HepG2 (cell line): ENCODE measurements at regions not wholly inside any gene's neighbourhood (a gene's known extent, or its start where the extent isn't known, plus 50 kb on each side); places are given as distances from the start of the nearest gene placed in this dataset.

Experiments
- ATAC-seq: fragments of 200-7000 bp; cut with Tn5 transposase; 3 replicates; pipeline ENCODE4 v1.9.1; 2020; ENCODE audit warnings: mild to moderate bottlenecking, moderate library complexity
- BruUV-seq: library from RNA; stranded (reverse); fragments of 400-500 nt; replicated peaks from 2 replicates; lab custom pipeline; 2021; lab: Mats Ljungman, UMichigan
- CTCF ChIA-PET: fragments of 300-600 bp; formaldehyde crosslinking; extraction: SDS; loops from one replicate; lab custom pipeline; 2021; ENCODE audit warnings: low total read pairs, inconsistent platforms, low intra/inter-chr PET ratio; lab: Yijun Ruan, JAX
- POLR2A ChIA-PET: fragments of 350-600 bp; sonication (Branson Sonifier 250); formaldehyde crosslinking; loops from one replicate; lab custom pipeline; 2020; ENCODE audit warnings: antibody characterized with exemption, inconsistent platforms; lab: Yijun Ruan, JAX
- DNase-seq: peaks from one replicate; pipeline ENCODE4 v3.0.0-alpha.2; 2015; ENCODE audit warnings: low spot score
- FAIRE-seq: peaks from 3 replicates; lab custom pipeline; 2011; peaks lifted over from hg19 to GRCh38; lab: Jason Lieb, UNC
- H2AFZ ChIP-seq: one replicate; pipeline ENCODE4 v1.6.1; 2011; ENCODE audit warnings: low read length, inconsistent platforms
- H3K27ac ChIP-seq: fragments of 300-600 bp; 3 replicates; pipeline ENCODE4 v1.8.0; 2011; ENCODE audit warnings: mixed run types, mild to moderate bottlenecking, mixed read lengths, low read length, inconsistent platforms; ENCODE audit not compliant: insufficient read depth; ENCODE audit errors: extremely low read length
- H3K27me3 ChIP-seq, 2 experiments: fragments of 200-600 bp in 1 of 2; 2 replicates in 1 of 2; 3 replicates in 1 of 2; pipeline versions ENCODE4 v1.6.0 to v1.8.0; 2011; ENCODE audit warnings: low read length in 2 of 2, mild to moderate bottlenecking in 2 of 2, moderate library complexity in 2 of 2, inconsistent platforms in 1 of 2; ENCODE audit not compliant: insufficient read depth in 2 of 2, control insufficient read depth in 1 of 2
- H3K36me3 ChIP-seq, 2 experiments: fragments of 200-600 bp in 1 of 2; replicated peaks in 1 of 2; 2 replicates in 1 of 2; 3 replicates in 1 of 2; pipeline versions ENCODE4 v1.5.1 to v1.8.0; 2011; ENCODE audit warnings: low read length in 2 of 2, inconsistent platforms in 1 of 2; ENCODE audit not compliant: insufficient read depth in 2 of 2, control insufficient read depth in 1 of 2
- H3K4me1 ChIP-seq: 2 replicates; pipeline ENCODE4 v1.5.1; 2012; ENCODE audit warnings: low read length, inconsistent platforms; ENCODE audit not compliant: insufficient read depth
- H3K4me2 ChIP-seq: 2 replicates; pipeline ENCODE4 v1.6.0; 2011; ENCODE audit warnings: low read depth, low read length, inconsistent platforms
- H3K4me3 ChIP-seq, 3 experiments: fragments of 200-600 bp in 1 of 3; sonication (generic), shearing (Covaris generic) in 1 of 3; replicated peaks in 1 of 3; 2 replicates each; pipeline ENCODE4 v1.5.1; 2011 to 2016; ENCODE audit warnings: low read length in 3 of 3, inconsistent platforms in 2 of 3, low read depth in 2 of 3, mild to moderate bottlenecking in 2 of 3, control low read depth in 1 of 3, mixed read lengths in 1 of 3; ENCODE audit not compliant: insufficient read depth in 1 of 3
- H3K79me2 ChIP-seq: one replicate; pipeline ENCODE4 v1.6.1; 2011; ENCODE audit warnings: low read length, inconsistent platforms; ENCODE audit not compliant: insufficient read depth
- H3K9ac ChIP-seq: 2 replicates; pipeline ENCODE4 v1.6.0; 2011; ENCODE audit warnings: mild to moderate bottlenecking, low read depth, low read length, inconsistent platforms; ENCODE audit not compliant: insufficient read depth
- H3K9me3 ChIP-seq: 2 replicates; pipeline ENCODE4 v1.5.1; 2012; ENCODE audit warnings: mild to moderate bottlenecking, low read length
- H4K20me1 ChIP-seq: 2 replicates; pipeline ENCODE4 v1.6.0; 2011; ENCODE audit warnings: inconsistent platforms, mild to moderate bottlenecking, low read length, moderate library complexity; ENCODE audit not compliant: insufficient read depth
- HES4 ChIP-seq: sonication (generic); formaldehyde crosslinking; IDR thresholded peaks from 2 replicates; pipeline ENCODE4 v1.9.0; 2021; ENCODE audit warnings: mild to moderate bottlenecking, missing genetic modification reagents, borderline replicate concordance
- HMGA1 ChIP-seq: sonication (generic); formaldehyde crosslinking; conservative IDR thresholded peaks from 2 replicates; pipeline ENCODE4 v1.4.0; 2020; ENCODE audit warnings: missing genetic modification reagents
- MYNN ChIP-seq: sonication (generic); formaldehyde crosslinking; IDR thresholded peaks from 2 replicates; pipeline ENCODE4 v1.4.0; 2020; ENCODE audit warnings: mild to moderate bottlenecking, low read depth, missing genetic modification reagents
- REXO4 ChIP-seq: sonication (generic); formaldehyde crosslinking; IDR thresholded peaks from 2 replicates; pipeline ENCODE4 v1.8.0; 2022; ENCODE audit warnings: missing genetic modification reagents, mild to moderate bottlenecking, borderline replicate concordance
- SIX4 ChIP-seq: sonication (generic); formaldehyde crosslinking; IDR thresholded peaks from 2 replicates; pipeline ENCODE4 v1.4.0; 2020; ENCODE audit warnings: missing genetic modification reagents
- ZNF724P ChIP-seq: sonication (generic); formaldehyde crosslinking; IDR thresholded peaks from 2 replicates; pipeline ENCODE4 v1.8.0; 2022; ENCODE audit warnings: missing genetic modification reagents, borderline replicate concordance
- WGBS: methylation state at CpG from one replicate; pipeline ENCODE4 v1.1.6; 2017; ENCODE audit warnings: low lambda C conversion rate; 5-methylcytosine and 5-hydroxymethylcytosine counted together
- in situ Hi-C: cut with HindIII; loops from 2 replicates; pipeline ENCODE4 v1.10.0; 2017; ENCODE audit warnings: low pct_unique_long_range_greater_than_20kb; ENCODE audit not compliant: extremely low pct_ligation_motif_present
- intact Hi-C: fragments of 100-400 bp; cut with micrococcal nuclease; formaldehyde crosslinking; loops from one replicate; pipeline ENCODE4 v1.10.0; 2022; ENCODE audit not compliant: unreplicated experiment
- TF ChIP-seq, protein P1 (sequence below): sonication (generic); formaldehyde crosslinking; IDR thresholded peaks from 2 replicates; pipeline ENCODE4 v1.5.0; 2020; ENCODE audit warnings: mild to moderate bottlenecking, missing genetic modification reagents
- TF ChIP-seq, protein P2 (sequence below): fragments of 450-650 bp; IDR thresholded peaks from 2 replicates; pipeline ENCODE4 v1.6.1; 2017; ENCODE audit warnings: mild to moderate bottlenecking
- TF ChIP-seq, protein P3 (sequence below): sonication (generic); formaldehyde crosslinking; IDR thresholded peaks from 2 replicates; pipeline ENCODE4 v1.8.0; 2022; ENCODE audit warnings: missing genetic modification reagents, mild to moderate bottlenecking, borderline replicate concordance
- TF ChIP-seq, protein P4 (sequence below): sonication (generic); formaldehyde crosslinking; IDR thresholded peaks from 2 replicates; pipeline ENCODE4 v1.4.0; 2020; ENCODE audit warnings: mild to moderate bottlenecking, missing genetic modification reagents, borderline replicate concordance

DNA sequence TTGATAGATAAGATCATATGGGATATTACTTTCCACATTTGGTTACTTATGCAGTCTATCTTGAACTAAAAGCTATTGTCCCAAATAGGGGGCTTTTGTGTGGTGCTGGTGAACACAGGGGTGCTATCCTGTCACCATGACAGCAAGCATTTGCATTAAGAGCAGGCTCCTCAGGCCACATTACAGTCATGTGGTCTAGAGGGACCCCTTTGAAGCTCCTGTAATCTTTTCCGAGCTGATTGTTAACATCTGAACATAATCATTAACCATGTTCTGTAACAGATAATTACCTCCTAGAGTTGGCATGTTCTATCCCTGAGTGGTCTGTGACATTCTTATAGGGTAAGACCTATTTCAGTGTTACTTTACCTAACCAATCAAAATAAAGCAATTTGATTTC lies 178.8 kb downstream of the KTN1 start (continued):
- TF ChIP-seq, protein P1, sequence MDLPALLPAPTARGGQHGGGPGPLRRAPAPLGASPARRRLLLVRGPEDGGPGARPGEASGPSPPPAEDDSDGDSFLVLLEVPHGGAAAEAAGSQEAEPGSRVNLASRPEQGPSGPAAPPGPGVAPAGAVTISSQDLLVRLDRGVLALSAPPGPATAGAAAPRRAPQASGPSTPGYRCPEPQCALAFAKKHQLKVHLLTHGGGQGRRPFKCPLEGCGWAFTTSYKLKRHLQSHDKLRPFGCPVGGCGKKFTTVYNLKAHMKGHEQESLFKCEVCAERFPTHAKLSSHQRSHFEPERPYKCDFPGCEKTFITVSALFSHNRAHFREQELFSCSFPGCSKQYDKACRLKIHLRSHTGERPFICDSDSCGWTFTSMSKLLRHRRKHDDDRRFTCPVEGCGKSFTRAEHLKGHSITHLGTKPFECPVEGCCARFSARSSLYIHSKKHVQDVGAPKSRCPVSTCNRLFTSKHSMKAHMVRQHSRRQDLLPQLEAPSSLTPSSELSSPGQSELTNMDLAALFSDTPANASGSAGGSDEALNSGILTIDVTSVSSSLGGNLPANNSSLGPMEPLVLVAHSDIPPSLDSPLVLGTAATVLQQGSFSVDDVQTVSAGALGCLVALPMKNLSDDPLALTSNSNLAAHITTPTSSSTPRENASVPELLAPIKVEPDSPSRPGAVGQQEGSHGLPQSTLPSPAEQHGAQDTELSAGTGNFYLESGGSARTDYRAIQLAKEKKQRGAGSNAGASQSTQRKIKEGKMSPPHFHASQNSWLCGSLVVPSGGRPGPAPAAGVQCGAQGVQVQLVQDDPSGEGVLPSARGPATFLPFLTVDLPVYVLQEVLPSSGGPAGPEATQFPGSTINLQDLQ (CRISPR knock-in tag): no peak

DNA sequence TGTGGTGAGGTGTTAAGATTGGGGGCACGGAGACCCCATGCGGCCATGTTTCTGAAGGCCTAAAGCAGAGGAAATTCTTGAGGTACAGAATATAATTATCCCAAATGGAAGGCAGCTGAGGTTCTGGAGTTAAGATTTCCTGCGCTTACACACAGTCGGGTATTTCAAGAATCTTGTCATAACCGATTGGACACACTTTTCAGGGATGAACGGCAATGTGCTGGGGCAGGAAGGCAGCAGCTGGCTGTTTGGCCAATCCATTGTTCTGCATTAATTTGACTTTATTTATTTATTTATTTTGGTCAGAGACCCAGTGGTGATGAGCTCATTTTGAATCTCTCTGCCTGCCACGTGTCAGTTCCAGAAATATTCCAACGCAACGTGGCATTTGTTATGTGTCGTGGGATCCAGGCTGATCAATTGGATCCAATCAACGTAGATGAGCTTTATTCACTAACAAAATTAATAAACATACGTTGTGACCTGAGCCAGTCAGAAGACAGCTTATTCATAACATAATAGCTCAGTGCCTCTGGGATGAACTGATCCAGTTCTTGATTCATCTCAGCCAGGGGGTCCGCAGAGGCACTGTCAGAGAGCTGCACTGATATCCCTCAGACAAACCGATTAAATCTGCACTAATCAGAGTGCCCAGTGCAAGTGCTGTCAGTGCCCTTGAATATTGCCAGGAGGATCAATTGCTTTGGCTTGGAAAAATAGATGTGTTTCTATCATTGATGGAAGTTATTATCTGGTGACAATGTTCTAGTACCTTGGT lies 181.0 kb downstream of the KTN1 start:
- H3K27me3 ChIP-seq: no peaks in the 10 kb centered on the region; a peak in 1 of 5 replicates
- no peaks in the 10 kb centered on the region for H3K9me3 ChIP-seq
- POLR2A ChIA-PET: no interaction called here
- H3K27ac ChIP-seq: no peak overlapping the region
- no peaks in the 10 kb centered on the region for H4K20me1 ChIP-seq
- BruUV-seq: no TSS peak
- H2AFZ ChIP-seq: no peak overlapping the region
- FAIRE-seq: no peak
- intact Hi-C loops (no loop called here), in situ Hi-C loops (no loop called here)
- H3K79me2 ChIP-seq: no peaks in the 10 kb centered on the region
- 64% methylated on average over 14 of the region's 14 CpGs for WGBS
- no peak overlapping the region for H3K9ac ChIP-seq
- peaks cover 9% of the 10 kb centered on the region; the same call in 1 of the 2 replicates for H3K4me1 ChIP-seq
- CTCF ChIA-PET: no interaction called here
- H3K36me3 ChIP-seq: no peaks in the 10 kb centered on the region
- no peak overlapping the region for H3K4me2 ChIP-seq
- DNase-seq: no peak
- no peak overlapping the region for H3K4me3 ChIP-seq
- ATAC-seq: no peak
- TF ChIP-seq ZNF724P (CRISPR knock-in tag) (no peak), MYNN (no peak), SIX4 (CRISPR knock-in tag) (no peak), REXO4 (CRISPR knock-in tag) (no peak), HMGA1 (CRISPR knock-in tag) (no peak), HES4 (no peak)
- TF ChIP-seq, protein P2, sequence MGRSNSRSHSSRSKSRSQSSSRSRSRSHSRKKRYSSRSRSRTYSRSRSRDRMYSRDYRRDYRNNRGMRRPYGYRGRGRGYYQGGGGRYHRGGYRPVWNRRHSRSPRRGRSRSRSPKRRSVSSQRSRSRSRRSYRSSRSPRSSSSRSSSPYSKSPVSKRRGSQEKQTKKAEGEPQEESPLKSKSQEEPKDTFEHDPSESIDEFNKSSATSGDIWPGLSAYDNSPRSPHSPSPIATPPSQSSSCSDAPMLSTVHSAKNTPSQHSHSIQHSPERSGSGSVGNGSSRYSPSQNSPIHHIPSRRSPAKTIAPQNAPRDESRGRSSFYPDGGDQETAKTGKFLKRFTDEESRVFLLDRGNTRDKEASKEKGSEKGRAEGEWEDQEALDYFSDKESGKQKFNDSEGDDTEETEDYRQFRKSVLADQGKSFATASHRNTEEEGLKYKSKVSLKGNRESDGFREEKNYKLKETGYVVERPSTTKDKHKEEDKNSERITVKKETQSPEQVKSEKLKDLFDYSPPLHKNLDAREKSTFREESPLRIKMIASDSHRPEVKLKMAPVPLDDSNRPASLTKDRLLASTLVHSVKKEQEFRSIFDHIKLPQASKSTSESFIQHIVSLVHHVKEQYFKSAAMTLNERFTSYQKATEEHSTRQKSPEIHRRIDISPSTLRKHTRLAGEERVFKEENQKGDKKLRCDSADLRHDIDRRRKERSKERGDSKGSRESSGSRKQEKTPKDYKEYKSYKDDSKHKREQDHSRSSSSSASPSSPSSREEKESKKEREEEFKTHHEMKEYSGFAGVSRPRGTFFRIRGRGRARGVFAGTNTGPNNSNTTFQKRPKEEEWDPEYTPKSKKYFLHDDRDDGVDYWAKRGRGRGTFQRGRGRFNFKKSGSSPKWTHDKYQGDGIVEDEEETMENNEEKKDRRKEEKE: no peak
- TF ChIP-seq, protein P3, sequence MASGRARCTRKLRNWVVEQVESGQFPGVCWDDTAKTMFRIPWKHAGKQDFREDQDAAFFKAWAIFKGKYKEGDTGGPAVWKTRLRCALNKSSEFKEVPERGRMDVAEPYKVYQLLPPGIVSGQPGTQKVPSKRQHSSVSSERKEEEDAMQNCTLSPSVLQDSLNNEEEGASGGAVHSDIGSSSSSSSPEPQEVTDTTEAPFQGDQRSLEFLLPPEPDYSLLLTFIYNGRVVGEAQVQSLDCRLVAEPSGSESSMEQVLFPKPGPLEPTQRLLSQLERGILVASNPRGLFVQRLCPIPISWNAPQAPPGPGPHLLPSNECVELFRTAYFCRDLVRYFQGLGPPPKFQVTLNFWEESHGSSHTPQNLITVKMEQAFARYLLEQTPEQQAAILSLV (CRISPR knock-in tag): no peak
- TF ChIP-seq, protein P4, sequence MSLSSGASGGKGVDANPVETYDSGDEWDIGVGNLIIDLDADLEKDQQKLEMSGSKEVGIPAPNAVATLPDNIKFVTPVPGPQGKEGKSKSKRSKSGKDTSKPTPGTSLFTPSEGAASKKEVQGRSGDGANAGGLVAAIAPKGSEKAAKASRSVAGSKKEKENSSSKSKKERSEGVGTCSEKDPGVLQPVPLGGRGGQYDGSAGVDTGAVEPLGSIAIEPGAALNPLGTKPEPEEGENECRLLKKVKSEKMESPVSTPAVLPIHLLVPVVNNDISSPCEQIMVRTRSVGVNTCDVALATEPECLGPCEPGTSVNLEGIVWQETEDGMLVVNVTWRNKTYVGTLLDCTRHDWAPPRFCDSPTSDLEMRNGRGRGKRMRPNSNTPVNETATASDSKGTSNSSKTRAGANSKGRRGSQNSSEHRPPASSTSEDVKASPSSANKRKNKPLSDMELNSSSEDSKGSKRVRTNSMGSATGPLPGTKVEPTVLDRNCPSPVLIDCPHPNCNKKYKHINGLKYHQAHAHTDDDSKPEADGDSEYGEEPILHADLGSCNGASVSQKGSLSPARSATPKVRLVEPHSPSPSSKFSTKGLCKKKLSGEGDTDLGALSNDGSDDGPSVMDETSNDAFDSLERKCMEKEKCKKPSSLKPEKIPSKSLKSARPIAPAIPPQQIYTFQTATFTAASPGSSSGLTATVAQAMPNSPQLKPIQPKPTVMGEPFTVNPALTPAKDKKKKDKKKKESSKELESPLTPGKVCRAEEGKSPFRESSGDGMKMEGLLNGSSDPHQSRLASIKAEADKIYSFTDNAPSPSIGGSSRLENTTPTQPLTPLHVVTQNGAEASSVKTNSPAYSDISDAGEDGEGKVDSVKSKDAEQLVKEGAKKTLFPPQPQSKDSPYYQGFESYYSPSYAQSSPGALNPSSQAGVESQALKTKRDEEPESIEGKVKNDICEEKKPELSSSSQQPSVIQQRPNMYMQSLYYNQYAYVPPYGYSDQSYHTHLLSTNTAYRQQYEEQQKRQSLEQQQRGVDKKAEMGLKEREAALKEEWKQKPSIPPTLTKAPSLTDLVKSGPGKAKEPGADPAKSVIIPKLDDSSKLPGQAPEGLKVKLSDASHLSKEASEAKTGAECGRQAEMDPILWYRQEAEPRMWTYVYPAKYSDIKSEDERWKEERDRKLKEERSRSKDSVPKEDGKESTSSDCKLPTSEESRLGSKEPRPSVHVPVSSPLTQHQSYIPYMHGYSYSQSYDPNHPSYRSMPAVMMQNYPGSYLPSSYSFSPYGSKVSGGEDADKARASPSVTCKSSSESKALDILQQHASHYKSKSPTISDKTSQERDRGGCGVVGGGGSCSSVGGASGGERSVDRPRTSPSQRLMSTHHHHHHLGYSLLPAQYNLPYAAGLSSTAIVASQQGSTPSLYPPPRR (CRISPR knock-in tag): no peak
